ENCODE measurements at regions not wholly inside any gene's neighbourhood (a gene's known extent, or its start where the extent isn't known, plus 50 kb on each side); places are given as distances from the start of the nearest gene placed in this dataset.

- TF ChIP-seq CTCF (IDR thresholded peaks at IDR 0.05 in 4 of 5, conservative IDR thresholded peaks at IDR 0.05 in 1 of 5) = no peak
- no peak for TF ChIP-seq POLR2A (IDR thresholded peaks at IDR 0.05)
Measured at GRCh38 chr3:163939926-163940325, 1138.4 kb downstream of the SI start.

All from gastrocnemius medialis (tissue), 4 donors.